Fibroblast of villous mesenchyme (primary cell): ENCODE measurements at regions not wholly inside any gene's neighbourhood (a gene's known extent, or its start where the extent isn't known, plus 50 kb on each side); places are given as distances from the start of the nearest gene placed in this dataset.
"Not testable (repeated sequence)": the region's sequence is repeated elsewhere in the genome, so short reads cannot be mapped to it uniquely, and the experiment has no call there.

Experiments
- DNase-seq: peaks from one replicate; pipeline ENCODE4 v3.0.0-alpha.2; 2010; ENCODE audit warnings: low read depth
- H3K4me3 ChIP-seq: 2 replicates; pipeline ENCODE4 v1.5.1; 2011; ENCODE audit warnings: low read depth, mild to moderate bottlenecking, low read length
- TF ChIP-seq, protein P1 (sequence below): IDR thresholded peaks from 2 replicates; pipeline ENCODE4 v1.5.1; 2012; ENCODE audit warnings: low read depth, mild to moderate bottlenecking, low read length; ENCODE audit not compliant: insufficient read depth

DNA sequence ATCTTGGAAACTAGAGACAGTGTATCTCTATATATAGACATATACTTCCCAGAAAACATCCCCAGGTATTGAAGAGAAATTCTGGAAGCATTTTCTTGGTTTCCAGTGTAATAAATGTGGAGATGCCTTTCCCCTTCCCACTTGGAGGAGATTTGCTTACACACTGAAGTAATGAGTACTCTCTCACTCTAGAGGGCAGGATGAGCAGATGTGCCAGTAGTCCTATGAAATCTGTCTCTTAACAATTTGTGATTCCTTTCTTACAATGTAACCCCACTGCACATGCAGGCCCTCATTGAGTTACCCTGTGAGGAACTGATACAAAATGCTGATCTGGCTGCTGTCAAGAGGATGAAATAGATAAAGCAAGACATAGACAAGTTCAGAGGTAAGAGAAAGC lies 567.2 kb downstream of the SLCO4C1 start:
- no peak for DNase-seq

DNA sequence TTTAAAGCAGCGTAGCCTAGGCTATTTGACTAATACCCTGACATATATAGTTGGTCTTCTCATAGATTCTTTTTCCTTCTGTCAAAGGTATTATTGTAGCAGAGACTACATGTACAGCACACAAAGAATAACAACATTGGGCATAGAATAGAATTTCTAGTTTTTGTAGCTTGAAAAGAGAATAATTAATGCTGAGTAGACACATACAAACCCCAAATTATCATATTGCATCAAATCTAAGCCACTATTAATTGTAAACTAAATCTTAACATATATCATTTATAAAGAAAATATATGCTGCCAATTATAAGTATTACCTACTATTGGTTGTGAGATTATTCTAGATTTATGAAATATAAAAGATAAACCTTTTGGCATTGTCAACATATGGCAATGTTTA lies 574.5 kb downstream of the SLCO4C1 start:
- TF ChIP-seq, protein P1, sequence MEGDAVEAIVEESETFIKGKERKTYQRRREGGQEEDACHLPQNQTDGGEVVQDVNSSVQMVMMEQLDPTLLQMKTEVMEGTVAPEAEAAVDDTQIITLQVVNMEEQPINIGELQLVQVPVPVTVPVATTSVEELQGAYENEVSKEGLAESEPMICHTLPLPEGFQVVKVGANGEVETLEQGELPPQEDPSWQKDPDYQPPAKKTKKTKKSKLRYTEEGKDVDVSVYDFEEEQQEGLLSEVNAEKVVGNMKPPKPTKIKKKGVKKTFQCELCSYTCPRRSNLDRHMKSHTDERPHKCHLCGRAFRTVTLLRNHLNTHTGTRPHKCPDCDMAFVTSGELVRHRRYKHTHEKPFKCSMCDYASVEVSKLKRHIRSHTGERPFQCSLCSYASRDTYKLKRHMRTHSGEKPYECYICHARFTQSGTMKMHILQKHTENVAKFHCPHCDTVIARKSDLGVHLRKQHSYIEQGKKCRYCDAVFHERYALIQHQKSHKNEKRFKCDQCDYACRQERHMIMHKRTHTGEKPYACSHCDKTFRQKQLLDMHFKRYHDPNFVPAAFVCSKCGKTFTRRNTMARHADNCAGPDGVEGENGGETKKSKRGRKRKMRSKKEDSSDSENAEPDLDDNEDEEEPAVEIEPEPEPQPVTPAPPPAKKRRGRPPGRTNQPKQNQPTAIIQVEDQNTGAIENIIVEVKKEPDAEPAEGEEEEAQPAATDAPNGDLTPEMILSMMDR, result no peak
- H3K4me3 ChIP-seq, result no peak overlapping the region
- DNase-seq, result no peak

More for the DNA sequence above, 567.2 kb downstream of the SLCO4C1 start:
- TF ChIP-seq, protein P1, result no peak
- H3K4me3 ChIP-seq, result no peak overlapping the region

DNA sequence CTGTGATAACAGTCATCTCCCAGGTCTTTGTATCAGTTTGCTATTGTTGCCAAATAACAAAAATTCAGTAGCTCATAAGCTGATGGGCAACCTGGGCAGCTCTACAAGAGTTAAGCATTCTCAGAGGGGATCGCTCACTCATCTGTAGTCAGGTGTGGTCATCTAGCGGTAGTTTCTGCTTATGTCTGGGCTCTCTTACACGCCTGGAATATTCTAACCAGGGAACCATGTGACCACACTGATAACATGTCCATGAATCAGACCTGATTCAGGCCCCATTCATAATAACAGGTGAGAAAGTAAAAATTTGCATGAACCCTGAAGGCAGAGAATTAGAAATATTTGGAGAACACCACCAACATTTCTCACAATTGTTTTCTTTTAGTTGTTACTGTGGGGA lies 576.1 kb downstream of the SLCO4C1 start:
- TF ChIP-seq, protein P1, result no peak
- no peak for DNase-seq
- H3K4me3 ChIP-seq, result no peak overlapping the region

DNA sequence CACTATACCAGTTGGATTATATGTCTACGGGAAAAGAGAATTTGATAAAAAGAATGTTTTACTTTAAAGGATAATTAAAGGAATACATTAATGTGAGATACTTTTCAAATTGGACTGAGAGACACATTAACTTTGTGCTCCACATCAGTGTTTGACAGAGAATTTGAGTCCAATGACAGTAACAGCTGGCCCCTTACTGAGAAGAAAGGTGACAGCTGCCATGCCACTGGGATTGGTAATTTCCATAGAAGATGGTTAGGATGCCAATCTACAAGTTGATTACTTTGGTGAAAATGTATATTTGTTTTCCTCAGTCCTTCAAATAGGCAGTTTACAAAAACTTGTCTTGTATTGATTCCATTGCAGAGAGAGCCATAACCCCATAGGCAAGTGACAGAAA lies 578.4 kb downstream of the SLCO4C1 start:
- TF ChIP-seq, protein P1, result no peak
- H3K4me3 ChIP-seq, result no peak overlapping the region
- no peak for DNase-seq

DNA sequence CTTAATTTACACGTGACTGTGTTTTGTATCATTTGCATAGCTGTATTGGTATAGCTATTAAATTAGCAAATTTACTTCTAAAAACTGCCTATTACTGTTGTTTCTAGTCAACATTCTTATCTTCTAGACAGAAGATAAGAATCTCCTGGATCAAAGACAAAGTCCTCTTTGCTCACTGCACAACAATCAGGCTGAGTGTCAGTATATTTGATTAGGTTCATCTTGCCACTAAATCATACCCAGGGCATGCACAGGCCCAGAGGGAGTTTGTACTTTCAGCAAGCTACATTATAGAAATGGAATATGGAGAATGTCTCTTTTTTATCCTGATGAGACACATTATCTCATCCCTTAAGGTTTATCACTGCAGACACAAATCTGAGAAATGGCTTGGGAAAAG lies 579.1 kb downstream of the SLCO4C1 start:
- no peak overlapping the region for H3K4me3 ChIP-seq
- TF ChIP-seq, protein P1, result no peak
- DNase-seq, result no peak

DNA sequence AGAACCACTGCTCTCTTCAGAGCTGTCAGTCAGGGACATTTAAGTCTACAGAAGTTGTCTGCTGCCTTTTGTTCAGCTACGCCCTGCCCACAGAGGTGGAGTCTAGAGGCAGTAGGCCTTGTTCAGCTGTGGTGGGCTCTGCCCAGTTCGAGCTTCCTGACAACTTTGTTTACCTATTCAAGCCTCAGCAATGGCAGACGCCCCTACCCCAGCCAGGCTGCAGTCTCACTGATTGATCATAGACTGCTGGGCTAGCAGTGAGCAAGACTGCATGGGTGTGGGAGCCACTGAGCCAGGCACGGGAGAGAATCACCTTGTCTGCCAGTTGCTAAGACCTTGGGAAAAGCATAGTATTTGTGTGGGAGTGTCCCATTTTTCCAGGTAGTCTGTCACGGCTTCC lies 580.3 kb downstream of the SLCO4C1 start:
- H3K4me3 ChIP-seq, DNase-seq: not testable (repeated sequence)

DNA sequence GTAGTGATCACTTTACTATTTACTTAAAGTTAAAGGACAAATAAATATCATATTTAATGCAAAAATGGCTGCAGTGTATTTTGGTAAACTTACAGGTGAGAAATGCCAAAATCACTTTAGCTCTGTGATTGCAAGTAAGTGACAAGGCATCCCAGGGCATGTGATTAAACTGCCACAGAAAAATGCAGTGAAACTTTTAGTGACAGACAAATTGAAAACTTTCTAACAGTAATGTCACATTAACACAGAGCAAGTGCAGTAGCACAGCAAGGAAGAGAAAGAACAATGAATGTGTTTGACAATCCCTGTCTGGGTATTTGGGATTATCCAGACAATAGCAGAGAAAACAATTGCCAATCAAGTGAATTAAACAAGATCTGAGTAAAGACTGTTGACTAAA lies 606.8 kb downstream of the SLCO4C1 start:
- no peak overlapping the region for H3K4me3 ChIP-seq
- no peak for DNase-seq
- TF ChIP-seq, protein P1, result no peak
